Stimulated activated naive CD8-positive, alpha-beta T cell treated with anti-CD3 and anti-CD28 coated beads, Interleukin-15, Interleukin-2, amounts not matched to agents 100 ng/mL and 50 ng/mL, for 24 hours (primary cell): ENCODE measurements at regions not wholly inside any gene's neighbourhood (a gene's known extent, or its start where the extent isn't known, plus 50 kb on each side); places are given as distances from the start of the nearest gene placed in this dataset.
A peak's percentile ranks its signal among the peaks of the same experiment; 100 is the strongest.
"Not testable (repeated sequence)": the region's sequence is repeated elsewhere in the genome, so short reads cannot be mapped to it uniquely, and the experiment has no call there.

Experiments
- H3K27ac Mint-ChIP-seq: one replicate; pipeline ENCODE4 v1.8.0; 2021; ENCODE audit warnings: mild to moderate bottlenecking, mixed read lengths
- H3K27me3 Mint-ChIP-seq: one replicate; pipeline ENCODE4 v1.8.0; 2021; ENCODE audit warnings: mixed read lengths
- H3K36me3 Mint-ChIP-seq: one replicate; pipeline ENCODE4 v1.8.0; 2021; ENCODE audit warnings: low read depth, mixed read lengths
- H3K4me1 Mint-ChIP-seq: one replicate; pipeline ENCODE4 v1.8.0; 2021; ENCODE audit warnings: low read depth, mixed read lengths
- H3K4me3 Mint-ChIP-seq: one replicate; pipeline ENCODE4 v1.8.0; 2021; ENCODE audit warnings: mild to moderate bottlenecking, mixed read lengths
- H3K9me3 Mint-ChIP-seq: one replicate; pipeline ENCODE4 v1.8.0; 2021; ENCODE audit warnings: mixed read lengths

DNA sequence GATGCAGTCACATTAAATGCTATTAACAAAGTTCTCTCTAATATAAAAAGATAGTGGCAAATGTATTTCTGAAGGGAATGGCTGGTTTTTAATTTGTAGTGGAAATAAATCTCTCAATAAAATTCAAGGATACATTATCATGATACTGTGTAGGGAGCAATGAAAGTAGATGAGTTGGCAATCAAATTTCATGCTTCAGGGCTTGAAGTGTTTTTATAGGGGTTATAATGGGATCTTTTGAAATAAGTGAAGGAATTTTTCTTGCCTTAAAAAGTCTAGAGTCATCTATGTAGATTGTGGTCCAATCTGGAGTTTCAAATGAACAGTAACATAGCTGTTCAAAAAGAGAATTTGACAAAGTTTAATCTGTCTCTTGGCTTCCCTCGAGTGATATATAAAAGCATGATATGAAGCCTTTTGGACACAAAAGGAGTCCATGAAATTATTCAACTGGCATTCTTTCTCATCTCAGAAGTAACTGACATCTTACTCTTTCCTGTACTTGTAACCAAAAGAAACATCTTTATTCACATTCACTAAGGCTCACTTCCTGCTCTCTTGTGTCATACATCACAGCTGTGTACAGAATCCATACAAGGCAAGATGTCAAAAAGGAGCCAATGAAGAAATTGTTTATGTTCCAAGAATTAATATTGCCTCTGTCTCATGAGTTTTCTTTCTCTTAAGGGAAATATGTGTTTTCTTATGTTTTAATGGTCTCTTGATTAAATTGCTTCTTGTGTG, 591.0 kb upstream of the GJE1 start:
- Mint-ChIP-seq H3K36me3 (no peaks in the 10 kb centered on the region), H3K4me1 (no peaks in the 10 kb centered on the region), H3K9me3 (no peaks in the 10 kb centered on the region), H3K4me3 (no peak overlapping the region), H3K27ac (no peak overlapping the region), H3K27me3 (no peaks in the 10 kb centered on the region)

DNA sequence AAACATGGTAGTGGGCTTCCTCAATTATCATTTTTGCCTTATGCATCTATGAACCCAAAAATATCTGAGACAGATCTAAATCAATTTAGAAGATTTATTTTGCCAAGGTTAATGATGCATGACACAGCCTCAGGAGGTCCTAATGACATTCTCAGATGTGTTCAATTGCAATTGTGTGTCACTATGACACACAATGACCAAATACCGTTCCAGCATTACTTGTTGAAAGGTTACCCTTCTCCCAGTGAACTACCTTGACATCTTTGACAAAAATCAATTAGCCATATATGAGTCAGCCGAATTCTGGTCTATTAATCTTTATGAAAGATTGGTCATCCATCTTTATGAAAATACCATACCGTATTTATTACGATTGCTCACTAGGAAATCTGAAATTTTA, 592.5 kb upstream of the GJE1 start:
- Mint-ChIP-seq H3K36me3 (no peaks in the 10 kb centered on the region), H3K4me3 (no peak overlapping the region), H3K4me1 (no peaks in the 10 kb centered on the region), H3K9me3 (no peaks in the 10 kb centered on the region), H3K27me3 (no peaks in the 10 kb centered on the region), H3K27ac (no peak overlapping the region)

DNA sequence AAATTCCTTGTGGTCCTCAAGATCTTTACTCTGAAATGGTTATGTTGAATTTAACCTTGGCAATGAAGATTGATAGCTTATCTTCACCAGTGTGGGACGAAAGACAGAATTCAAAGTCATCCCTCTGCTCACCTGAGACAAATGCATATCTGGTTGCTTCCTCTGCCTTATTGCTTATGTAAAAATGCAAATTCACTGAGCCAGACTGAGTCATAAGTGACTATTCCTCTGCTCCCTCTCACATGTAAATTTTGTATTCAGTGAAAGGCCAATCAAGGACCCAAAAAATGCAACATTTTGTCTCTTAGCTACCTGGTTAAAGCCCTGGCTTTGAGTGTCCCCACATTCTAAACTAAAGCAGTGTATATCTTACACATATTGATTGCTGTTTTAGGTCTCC, 593.1 kb upstream of the GJE1 start:
- no peak overlapping the region for H3K4me3 Mint-ChIP-seq
- H3K9me3 Mint-ChIP-seq = no peaks in the 10 kb centered on the region
- no peaks in the 10 kb centered on the region for H3K36me3 Mint-ChIP-seq
- no peaks in the 10 kb centered on the region for H3K4me1 Mint-ChIP-seq
- no peak overlapping the region for H3K27ac Mint-ChIP-seq
- no peaks in the 10 kb centered on the region for H3K27me3 Mint-ChIP-seq

GRCh38 chr6:141532211-141532610, 600.5 kb upstream of the GJE1 start:
- Mint-ChIP-seq H3K27me3 (no peaks in the 10 kb centered on the region), H3K36me3 (no peaks in the 10 kb centered on the region), H3K9me3 (no peaks in the 10 kb centered on the region), H3K27ac (no peak overlapping the region), H3K4me1 (no peaks in the 10 kb centered on the region), H3K4me3 (no peak overlapping the region)

- H3K4me1 Mint-ChIP-seq = no peaks in the 10 kb centered on the region
- H3K4me3 Mint-ChIP-seq = no peak overlapping the region
- no peak overlapping the region for H3K27ac Mint-ChIP-seq
- H3K9me3 Mint-ChIP-seq = no peaks in the 10 kb centered on the region
- no peaks in the 10 kb centered on the region for H3K36me3 Mint-ChIP-seq
- no peaks in the 10 kb centered on the region for H3K27me3 Mint-ChIP-seq
These were observed 601.7 kb upstream of the GJE1 start for GRCh38 chr6:141531040-141531439.

- Mint-ChIP-seq H3K27ac (no peak overlapping the region), H3K4me3 (no peak overlapping the region), H3K9me3 (no peaks in the 10 kb centered on the region), H3K4me1 (no peaks in the 10 kb centered on the region), H3K27me3 (no peaks in the 10 kb centered on the region), H3K36me3 (no peaks in the 10 kb centered on the region)
These were observed 604.1 kb upstream of the GJE1 start for GRCh38 chr6:141528596-141528995.

GRCh38 chr6:141526985-141527384, 605.7 kb upstream of the GJE1 start:
- Mint-ChIP-seq H3K9me3 (no peaks in the 10 kb centered on the region), H3K4me3 (no peak overlapping the region), H3K4me1 (no peaks in the 10 kb centered on the region), H3K36me3 (no peaks in the 10 kb centered on the region), H3K27ac (no peak overlapping the region), H3K27me3 (no peaks in the 10 kb centered on the region)

DNA sequence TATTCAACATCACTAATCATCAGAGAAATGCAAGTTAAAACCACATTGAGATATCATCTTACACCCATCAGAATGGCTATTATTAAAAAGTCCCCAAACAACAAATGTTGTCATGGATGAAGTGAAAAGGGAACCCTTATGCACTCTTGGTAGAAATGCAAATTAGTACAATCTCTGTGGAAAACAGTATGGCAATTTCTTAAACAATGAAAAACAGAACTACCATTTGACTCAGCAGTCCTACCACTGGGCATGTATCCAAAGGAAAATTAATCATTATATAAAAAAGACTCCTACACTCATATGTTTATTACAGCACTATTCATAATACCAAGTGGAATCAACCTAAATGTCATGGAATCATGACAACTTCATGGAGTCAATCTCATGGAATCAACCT, 611.3 kb upstream of the GJE1 start:
- Mint-ChIP-seq H3K4me1 (peaks cover 4% of the 10 kb centered on the region), H3K27me3 (no peaks in the 10 kb centered on the region), H3K4me3 (no peak overlapping the region), H3K36me3 (no peaks in the 10 kb centered on the region), H3K9me3 (no peaks in the 10 kb centered on the region), H3K27ac (no peak overlapping the region)

DNA sequence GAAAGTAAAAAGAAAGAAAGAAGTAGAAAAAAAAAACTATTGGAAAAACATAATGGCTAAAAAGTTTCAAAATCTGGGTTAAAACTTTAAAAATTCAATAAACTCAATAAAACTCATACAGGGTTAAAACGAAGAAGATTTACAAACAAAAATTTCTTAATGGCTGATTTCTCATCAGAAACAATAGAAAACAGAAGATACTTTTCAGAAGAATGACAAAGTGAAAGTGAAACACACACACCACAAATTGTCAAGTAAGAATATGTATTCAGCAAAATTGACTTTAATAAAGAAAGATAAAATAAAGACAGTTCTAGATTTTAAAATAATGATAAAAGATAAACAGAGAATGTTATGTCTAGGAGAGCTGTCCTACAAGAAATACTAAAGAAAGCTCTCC, 618.9 kb upstream of the GJE1 start:
- H3K27me3 Mint-ChIP-seq = no peaks in the 10 kb centered on the region
- H3K4me3 Mint-ChIP-seq = peak overlapping the region; percentile 52
- peak overlapping the region; percentile 50 for H3K27ac Mint-ChIP-seq
- H3K9me3 Mint-ChIP-seq = no peaks in the 10 kb centered on the region
- H3K36me3 Mint-ChIP-seq = no peaks in the 10 kb centered on the region
- H3K4me1 Mint-ChIP-seq = peaks cover 13% of the 10 kb centered on the region

DNA sequence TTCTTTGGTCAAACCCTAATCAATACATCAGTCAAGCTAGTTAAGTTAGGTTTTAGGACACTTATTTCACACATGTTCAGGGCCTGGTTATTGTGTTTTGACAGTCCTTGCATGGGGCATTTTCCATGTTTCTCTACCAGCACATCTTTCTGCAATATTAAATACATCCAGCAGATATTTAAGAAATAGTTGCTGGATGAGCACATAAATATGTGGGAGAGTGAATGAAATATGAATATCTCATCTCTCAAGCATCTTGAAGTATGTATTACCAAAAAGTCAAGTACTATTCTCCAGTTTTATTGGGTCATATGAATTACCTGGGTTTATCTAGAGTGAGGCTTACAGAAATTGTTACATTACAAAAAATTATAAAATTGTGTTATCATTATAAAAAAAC, 621.9 kb upstream of the GJE1 start:
- peaks cover 12% of the 10 kb centered on the region for H3K4me1 Mint-ChIP-seq
- H3K36me3 Mint-ChIP-seq = peaks cover 5% of the 10 kb centered on the region
- no peak overlapping the region for H3K27ac Mint-ChIP-seq
- peaks cover 8% of the 10 kb centered on the region for H3K9me3 Mint-ChIP-seq
- H3K27me3 Mint-ChIP-seq = no peaks in the 10 kb centered on the region
- H3K4me3 Mint-ChIP-seq = no peak overlapping the region

DNA sequence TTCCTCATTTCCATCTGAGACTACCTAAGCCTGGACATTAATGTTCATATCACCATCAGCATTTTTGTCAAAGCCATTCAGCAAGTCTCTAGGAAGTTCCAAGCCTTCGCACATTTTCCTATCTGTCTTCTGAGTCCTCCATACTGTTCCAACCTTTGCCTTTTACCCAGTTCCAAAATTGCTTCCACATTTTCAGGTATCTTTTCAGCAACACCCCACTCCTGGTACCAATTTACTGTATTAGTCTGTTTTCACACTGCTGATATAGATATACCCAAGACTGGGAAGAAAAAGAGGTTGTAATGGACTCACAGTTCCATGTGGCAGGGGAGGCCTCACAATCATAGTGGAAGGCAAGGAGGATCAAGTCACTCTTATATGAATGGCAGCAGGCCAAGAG, 626.7 kb upstream of the GJE1 start:
- peaks cover 18% of the 10 kb centered on the region for H3K36me3 Mint-ChIP-seq
- not testable (repeated sequence) for H3K4me3 Mint-ChIP-seq, H3K4me1 Mint-ChIP-seq, H3K27ac Mint-ChIP-seq, H3K27me3 Mint-ChIP-seq
- H3K9me3 Mint-ChIP-seq = peaks cover 22% of the 10 kb centered on the region

DNA sequence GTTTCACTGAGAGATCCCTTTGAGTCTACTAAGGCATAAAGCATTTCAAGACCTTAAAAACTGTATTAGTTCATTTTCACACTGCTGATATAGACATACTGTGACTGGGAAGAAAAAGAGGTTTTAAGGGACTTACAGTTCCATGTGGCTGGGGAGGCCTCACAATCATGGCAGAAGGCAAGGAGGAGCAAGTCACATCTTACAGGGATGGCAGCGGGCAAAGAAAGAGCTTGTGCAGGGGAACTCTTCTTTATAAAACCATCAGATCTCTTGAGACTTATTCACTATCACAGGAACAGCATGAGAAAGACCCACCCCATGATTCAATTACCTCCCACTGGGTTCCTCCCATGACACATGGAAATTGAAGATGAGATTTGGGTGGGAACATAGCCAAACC, 628.4 kb upstream of the GJE1 start:
- H3K9me3 Mint-ChIP-seq = peaks cover 22% of the 10 kb centered on the region
- H3K36me3 Mint-ChIP-seq = peaks cover 18% of the 10 kb centered on the region
- not testable (repeated sequence) for H3K27me3 Mint-ChIP-seq, H3K27ac Mint-ChIP-seq, H3K4me3 Mint-ChIP-seq, H3K4me1 Mint-ChIP-seq

DNA sequence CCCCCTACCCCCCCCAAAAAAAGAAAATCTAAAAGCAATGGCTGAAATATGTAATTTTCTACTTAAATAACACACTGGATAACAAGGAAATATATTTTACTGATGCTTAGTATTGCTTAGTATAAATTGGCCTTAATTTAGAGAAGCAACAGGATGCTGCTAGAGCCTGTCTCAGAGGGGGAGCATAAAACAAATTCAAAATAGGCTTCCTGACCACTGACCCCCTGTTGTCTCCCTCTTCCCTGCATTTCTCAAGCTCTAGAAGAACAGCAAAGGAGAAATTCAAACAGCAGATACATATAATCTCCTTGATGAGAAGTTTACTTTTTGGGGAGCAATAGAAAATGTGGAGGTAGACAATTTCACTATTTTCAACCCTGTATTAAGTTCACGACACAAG, 631.1 kb upstream of the GJE1 start:
- H3K27ac Mint-ChIP-seq = no peak overlapping the region
- H3K36me3 Mint-ChIP-seq = peaks cover 18% of the 10 kb centered on the region
- no peak overlapping the region for H3K4me3 Mint-ChIP-seq
- no peaks in the 10 kb centered on the region for H3K4me1 Mint-ChIP-seq
- peaks cover 26% of the 10 kb centered on the region for H3K9me3 Mint-ChIP-seq
- no peaks in the 10 kb centered on the region for H3K27me3 Mint-ChIP-seq

GRCh38 chr6:141498977-141499376, 633.7 kb upstream of the GJE1 start:
- no peaks in the 10 kb centered on the region for H3K4me1 Mint-ChIP-seq
- H3K27me3 Mint-ChIP-seq = no peaks in the 10 kb centered on the region
- no peaks in the 10 kb centered on the region for H3K36me3 Mint-ChIP-seq
- H3K27ac Mint-ChIP-seq = no peak overlapping the region
- peaks cover 4% of the 10 kb centered on the region for H3K9me3 Mint-ChIP-seq
- H3K4me3 Mint-ChIP-seq = no peak overlapping the region

DNA sequence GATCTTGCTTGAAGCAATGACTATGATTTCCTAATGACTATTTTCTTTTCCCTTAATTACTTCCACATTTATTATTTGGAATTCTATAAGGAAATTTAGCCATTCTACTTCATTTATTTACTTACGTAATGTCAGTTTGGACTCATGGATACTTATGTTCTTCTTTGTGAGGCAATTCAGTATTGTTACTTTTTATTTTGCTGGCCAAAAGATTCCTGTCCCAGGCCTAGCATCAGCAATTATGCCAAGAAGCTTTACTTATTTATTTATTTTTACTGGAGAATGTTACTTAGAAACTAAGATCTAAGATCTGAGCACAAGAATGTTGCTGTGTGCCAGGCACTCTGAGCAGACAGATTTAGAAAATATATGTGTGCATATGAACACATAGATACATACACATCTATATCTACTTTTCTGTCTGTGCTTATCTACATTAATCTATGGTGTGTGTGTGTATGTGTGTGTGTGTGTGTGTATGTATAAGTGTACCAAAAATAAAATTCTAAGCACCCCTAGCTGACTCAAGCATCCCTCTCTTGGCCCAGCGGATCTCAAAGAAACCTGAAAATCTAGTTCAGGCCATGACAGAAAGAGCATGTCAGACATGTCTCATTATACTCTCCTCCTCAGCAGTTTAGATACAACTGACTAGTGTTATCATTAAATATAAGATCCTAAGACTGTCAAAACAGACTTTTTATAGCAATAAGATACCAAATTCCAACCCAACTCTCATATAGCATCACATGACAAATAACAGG, 640.0 kb upstream of the GJE1 start:
- Mint-ChIP-seq H3K27ac (no peak overlapping the region), H3K9me3 (peaks cover 4% of the 10 kb centered on the region), H3K27me3 (no peaks in the 10 kb centered on the region)

DNA sequence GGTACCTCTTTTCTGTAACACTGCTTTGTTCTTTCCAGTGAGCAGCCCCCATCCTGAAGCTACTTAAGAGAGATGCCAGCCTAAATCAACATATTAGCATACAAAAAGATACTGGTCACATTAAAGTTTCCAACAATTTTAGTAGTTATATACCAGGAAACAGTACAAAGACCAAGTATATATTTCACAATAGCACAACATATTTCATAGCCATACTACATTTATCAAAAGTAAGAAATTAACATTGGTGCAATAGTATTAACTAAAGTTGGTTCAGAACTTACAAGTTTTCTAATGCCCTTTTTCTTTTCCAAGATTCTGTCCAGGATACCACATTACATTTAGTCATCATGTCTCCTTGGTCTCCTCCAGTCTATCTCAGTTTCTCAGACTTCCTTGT, 641.0 kb upstream of the GJE1 start:
- no peaks in the 10 kb centered on the region for H3K36me3 Mint-ChIP-seq
- H3K4me3 Mint-ChIP-seq = no peak overlapping the region
- H3K27ac Mint-ChIP-seq = no peak overlapping the region
- H3K27me3 Mint-ChIP-seq = no peaks in the 10 kb centered on the region
- peaks cover under 1% of the 10 kb centered on the region for H3K9me3 Mint-ChIP-seq
- H3K4me1 Mint-ChIP-seq = peaks cover 10% of the 10 kb centered on the region

More for the DNA sequence above, 640.0 kb upstream of the GJE1 start:
- no peaks in the 10 kb centered on the region for H3K36me3 Mint-ChIP-seq
- peaks cover 7% of the 10 kb centered on the region for H3K4me1 Mint-ChIP-seq
- no peak overlapping the region for H3K4me3 Mint-ChIP-seq
